ENCODE measurements at regions not wholly inside any gene's neighbourhood (a gene's known extent, or its start where the extent isn't known, plus 50 kb on each side); places are given as distances from the start of the nearest gene placed in this dataset.

GRCh38 chr15:88400591-88401250 lies 66.5 kb downstream of the MRPL46 start:
- TF ChIP-seq EZH2 (IDR thresholded peaks at IDR 0.05; ENCODE audit: low read depth, unreplicated experiment) (no peak), CTCF (conservative IDR thresholded peaks at IDR 0.05; ENCODE audit: low read depth in 2 of 2) (no peak), ETS1 (IDR thresholded peaks at IDR 0.05) (no peak), REST (IDR thresholded peaks at IDR 0.05; ENCODE audit: unreplicated experiment) (no peak)
